ENCODE measurements at regions not wholly inside any gene's neighbourhood (a gene's known extent, or its start where the extent isn't known, plus 50 kb on each side); places are given as distances from the start of the nearest gene placed in this dataset.

- no peak for DNase-seq (ENCODE audit: low spot score)
These were observed 259.0 kb downstream of the IRX2 start for GRCh38 chr5:2492476-2492875.

GRCh38 chr5:2491846-2492245, 259.6 kb downstream of the IRX2 start:
- DNase-seq (ENCODE audit: low spot score): no peak

- no peak for DNase-seq (ENCODE audit: low spot score)
These were observed 262.2 kb downstream of the IRX2 start for GRCh38 chr5:2489306-2489705.

- DNase-seq (ENCODE audit: low spot score): no peak
These were observed 262.9 kb downstream of the IRX2 start for GRCh38 chr5:2488593-2488992.

- DNase-seq (ENCODE audit: low spot score): no peak
These were observed 264.2 kb downstream of the IRX2 start for GRCh38 chr5:2487152-2487763.

- no peak for DNase-seq (ENCODE audit: low spot score)
These were observed 265.1 kb downstream of the IRX2 start for GRCh38 chr5:2486373-2486772.

- DNase-seq (ENCODE audit: low spot score): no peak
These were observed 268.7 kb downstream of the IRX2 start for GRCh38 chr5:2482778-2483177.

GRCh38 chr5:2480871-2481270, 270.6 kb downstream of the IRX2 start:
- no peak for DNase-seq (ENCODE audit: low spot score)

GRCh38 chr5:2475902-2476301, 275.6 kb downstream of the IRX2 start:
- no peak for DNase-seq (ENCODE audit: low spot score)

- no peak for DNase-seq (ENCODE audit: low spot score)
These were observed 278.8 kb downstream of the IRX2 start for GRCh38 chr5:2472670-2473069.

GRCh38 chr5:2471152-2471879, 280.2 kb downstream of the IRX2 start:
- DNase-seq (ENCODE audit: low spot score): no peak

- DNase-seq (ENCODE audit: low spot score): no peak
These were observed 284.5 kb downstream of the IRX2 start for GRCh38 chr5:2466966-2467365.

GRCh38 chr5:2465383-2465782, 286.1 kb downstream of the IRX2 start:
- no peak for DNase-seq (ENCODE audit: low spot score)

- DNase-seq (ENCODE audit: low spot score): no peak
These were observed 287.3 kb downstream of the IRX2 start for GRCh38 chr5:2464141-2464540.

GRCh38 chr5:2461701-2462691, 289.5 kb downstream of the IRX2 start:
- DNase-seq (ENCODE audit: low spot score): no peak

- no peak for DNase-seq (ENCODE audit: low spot score)
These were observed 291.4 kb downstream of the IRX2 start for GRCh38 chr5:2460098-2460497.

- DNase-seq (ENCODE audit: low spot score): no peak
These were observed 292.2 kb downstream of the IRX2 start for GRCh38 chr5:2459251-2459650.

GRCh38 chr5:2455878-2456277, 295.6 kb downstream of the IRX2 start:
- no peak for DNase-seq (ENCODE audit: low spot score)

GRCh38 chr5:2454876-2455275, 296.6 kb downstream of the IRX2 start:
- DNase-seq (ENCODE audit: low spot score): no peak

- DNase-seq (ENCODE audit: low spot score): no peak
These were observed 297.7 kb downstream of the IRX2 start for GRCh38 chr5:2453781-2454180.

- DNase-seq (ENCODE audit: low spot score): no peak
These were observed 300.4 kb downstream of the IRX2 start for GRCh38 chr5:2451100-2451499.

Measured in A172 (cell line).